ENCODE measurements at regions not wholly inside any gene's neighbourhood (a gene's known extent, or its start where the extent isn't known, plus 50 kb on each side); places are given as distances from the start of the nearest gene placed in this dataset.

- no peak for TF ChIP-seq CTCF (IDR thresholded peaks at IDR 0.05)
- no peak for TF ChIP-seq POLR2A (IDR thresholded peaks at IDR 0.05)
- no peak for TF ChIP-seq POLR2AphosphoS5 (IDR thresholded peaks at IDR 0.05)
These were observed 605.4 kb downstream of the BCL11A start for GRCh38 chr2:59947917-59948541.

Measured in transverse colon (tissue), 4 donors.